ENCODE measurements at regions not wholly inside any gene's neighbourhood (a gene's known extent, or its start where the extent isn't known, plus 50 kb on each side); places are given as distances from the start of the nearest gene placed in this dataset.

GRCh38 chr12:127942981-127943380 is 324.0 kb upstream of the TMEM132C start:
- no peak for TF ChIP-seq POLR2AphosphoS5 (IDR thresholded peaks at IDR 0.05)
- no peak for TF ChIP-seq RAD21 (conservative IDR thresholded peaks at IDR 0.05)
- TF ChIP-seq CTCF (IDR thresholded peaks at IDR 0.05; ENCODE audit: poor library complexity, severe bottlenecking), result no peak
- no peak for TF ChIP-seq EP300 (conservative IDR thresholded peaks at IDR 0.05; ENCODE audit: poor library complexity, severe bottlenecking)
- no peak for TF ChIP-seq TAF1 (IDR thresholded peaks at IDR 0.05; ENCODE audit: low read depth)
- no peak for TF ChIP-seq MXI1 (conservative IDR thresholded peaks at IDR 0.05; ENCODE audit: poor library complexity, severe bottlenecking)
- no peak for TF ChIP-seq EZH2 (IDR thresholded peaks at IDR 0.05; ENCODE audit: borderline replicate concordance, insufficient read depth, low read length, poor library complexity, severe bottlenecking)
- no peak for TF ChIP-seq REST (IDR thresholded peaks at IDR 0.05; ENCODE audit: borderline replicate concordance)
- no peak for TF ChIP-seq SMC3 (conservative IDR thresholded peaks at IDR 0.05; ENCODE audit: poor library complexity)
